DND-41 (cell line): ENCODE measurements at regions not wholly inside any gene's neighbourhood (a gene's known extent, or its start where the extent isn't known, plus 50 kb on each side); places are given as distances from the start of the nearest gene placed in this dataset.

Experiments
- ATAC-seq: fragments of 200-7000 bp; cut with Tn5 transposase; 3 replicates; pipeline ENCODE4 v1.9.1; 2021; ENCODE audit warnings: low read depth; ENCODE audit not compliant: insufficient read depth
- DNase-seq: peaks from one replicate; pipeline ENCODE4 v3.0.0-alpha.2; 2020
- H2AFZ ChIP-seq: 2 replicates; pipeline ENCODE4 v1.6.0; 2012; ENCODE audit warnings: low read depth, low read length
- H3K27ac ChIP-seq: 2 replicates; pipeline ENCODE4 v1.5.1; 2012; ENCODE audit warnings: low read length, inconsistent platforms
- H3K27me3 ChIP-seq: fragments of 200-600 bp; sonication (generic); 2 replicates; pipeline ENCODE4 v1.6.0; 2012; ENCODE audit warnings: low read length, mild to moderate bottlenecking, inconsistent platforms; ENCODE audit not compliant: insufficient read depth, poor library complexity
- H3K36me3 ChIP-seq: 2 replicates; pipeline ENCODE4 v1.5.1; 2012; ENCODE audit warnings: low read length, inconsistent platforms; ENCODE audit not compliant: insufficient read depth
- H3K4me1 ChIP-seq: 2 replicates; pipeline ENCODE4 v1.5.1; 2012; ENCODE audit warnings: mild to moderate bottlenecking, low read length; ENCODE audit not compliant: insufficient read depth
- H3K4me2 ChIP-seq: 2 replicates; pipeline ENCODE4 v1.6.0; 2012; ENCODE audit warnings: mild to moderate bottlenecking, moderate library complexity, low read length, inconsistent platforms; ENCODE audit not compliant: insufficient read depth
- H3K4me3 ChIP-seq, 2 experiments: fragments of 200-600 bp in 1 of 2; shearing (Covaris generic) in 1 of 2; 2 replicates each; pipeline ENCODE4 v1.5.1; 2012 to 2016; ENCODE audit warnings: inconsistent platforms in 2 of 2, low read length in 2 of 2, mild to moderate bottlenecking in 2 of 2, low read depth in 1 of 2, moderate library complexity in 1 of 2
- H3K79me2 ChIP-seq: 2 replicates; pipeline ENCODE4 v1.6.0; 2012; ENCODE audit warnings: low read length, inconsistent platforms; ENCODE audit not compliant: insufficient read depth
- H3K9ac ChIP-seq: 2 replicates; pipeline ENCODE4 v1.6.0; 2012; ENCODE audit warnings: low read depth, mild to moderate bottlenecking, inconsistent platforms, low read length, moderate library complexity
- H3K9me3 ChIP-seq: 2 replicates; pipeline ENCODE4 v1.5.1; 2012; ENCODE audit warnings: low read length, moderate library complexity, mild to moderate bottlenecking, inconsistent platforms; ENCODE audit not compliant: insufficient read depth, severe bottlenecking
- H4K20me1 ChIP-seq: 2 replicates; pipeline ENCODE4 v1.6.0; 2012; ENCODE audit warnings: low read length; ENCODE audit not compliant: insufficient read depth
- CTCF ChIP-seq: IDR thresholded peaks from 2 replicates; pipeline ENCODE4 v1.5.1; 2012; ENCODE audit warnings: borderline replicate concordance, low read length, moderate library complexity, mild to moderate bottlenecking; ENCODE audit not compliant: poor library complexity, severe bottlenecking; ENCODE audit errors: extremely low read depth
- EZH2 ChIP-seq: IDR thresholded peaks from 3 replicates; pipeline ENCODE4 v1.6.1; 2012; ENCODE audit warnings: borderline replicate concordance, low read depth, mild to moderate bottlenecking, moderate library complexity, low read length, inconsistent platforms; ENCODE audit not compliant: severe bottlenecking

GRCh38 chr5:25150819-25151218, 506.0 kb upstream of the CDH10 start:
- Histone ChIP-seq H2AFZ (no peak overlapping the region), H3K4me3 (no peak overlapping the region), H3K4me1 (no peaks in the 10 kb centered on the region), H3K9me3 (no peaks in the 10 kb centered on the region), H4K20me1 (no peaks in the 10 kb centered on the region), H3K79me2 (no peaks in the 10 kb centered on the region), H3K4me2 (no peak overlapping the region), H3K9ac (no peak overlapping the region), H3K27ac (no peak overlapping the region), H3K27me3 (no peaks in the 10 kb centered on the region), H3K36me3 (no peaks in the 10 kb centered on the region)
- TF ChIP-seq EZH2 (no peak), CTCF (no peak)
- ATAC-seq (no peak), DNase-seq (no peak)

- DNase-seq (no peak), ATAC-seq (no peak)
- no peak overlapping the region for H2AFZ ChIP-seq
- H3K9me3 ChIP-seq = no peaks in the 10 kb centered on the region
- H3K4me2 ChIP-seq = no peak overlapping the region
- no peaks in the 10 kb centered on the region for H4K20me1 ChIP-seq
- no peak overlapping the region for H3K9ac ChIP-seq
- no peaks in the 10 kb centered on the region for H3K79me2 ChIP-seq
- H3K27me3 ChIP-seq = no peaks in the 10 kb centered on the region
- H3K4me1 ChIP-seq = no peaks in the 10 kb centered on the region
- H3K36me3 ChIP-seq = no peaks in the 10 kb centered on the region
- no peak for TF ChIP-seq CTCF
- TF ChIP-seq EZH2 = no peak
- no peak overlapping the region for H3K27ac ChIP-seq
- H3K4me3 ChIP-seq = no peak overlapping the region
Observed at GRCh38 chr5:25128606-25129005, 483.8 kb upstream of the CDH10 start.

- H3K9ac ChIP-seq = no peak overlapping the region
- no peak for DNase-seq
- no peak overlapping the region for H3K4me3 ChIP-seq
- H3K4me2 ChIP-seq = no peak overlapping the region
- ATAC-seq = no peak
- no peaks in the 10 kb centered on the region for H3K79me2 ChIP-seq
- H4K20me1 ChIP-seq = no peaks in the 10 kb centered on the region
- H3K27me3 ChIP-seq = no peaks in the 10 kb centered on the region
- no peak overlapping the region for H3K27ac ChIP-seq
- H3K4me1 ChIP-seq = no peaks in the 10 kb centered on the region
- no peaks in the 10 kb centered on the region for H3K9me3 ChIP-seq
- H3K36me3 ChIP-seq = no peaks in the 10 kb centered on the region
- TF ChIP-seq CTCF = peak; percentile 46
- TF ChIP-seq EZH2 = no peak
- no peak overlapping the region for H2AFZ ChIP-seq
Observed at GRCh38 chr5:25119650-25120049, 474.9 kb upstream of the CDH10 start.

- no peaks in the 10 kb centered on the region for H3K36me3 ChIP-seq
- no peak for TF ChIP-seq EZH2
- TF ChIP-seq CTCF = no peak
- no peak for ATAC-seq
- no peaks in the 10 kb centered on the region for H3K27me3 ChIP-seq
- H3K4me1 ChIP-seq = no peaks in the 10 kb centered on the region
- no peak overlapping the region for H2AFZ ChIP-seq
- H3K9ac ChIP-seq = no peak overlapping the region
- no peak overlapping the region for H3K27ac ChIP-seq
- no peak for DNase-seq
- no peak overlapping the region for H3K4me3 ChIP-seq
- H3K79me2 ChIP-seq = no peaks in the 10 kb centered on the region
- H4K20me1 ChIP-seq = no peaks in the 10 kb centered on the region
- H3K9me3 ChIP-seq = no peaks in the 10 kb centered on the region
- H3K4me2 ChIP-seq = no peak overlapping the region
Observed at GRCh38 chr5:25107853-25108252, 463.1 kb upstream of the CDH10 start.
